Heart right ventricle (tissue), 16 donors: ENCODE measurements at regions not wholly inside any gene's neighbourhood (a gene's known extent, or its start where the extent isn't known, plus 50 kb on each side); places are given as distances from the start of the nearest gene placed in this dataset.
"Not testable (repeated sequence)": the region's sequence is repeated elsewhere in the genome, so short reads cannot be mapped to it uniquely, and the experiment has no call there.

Source experiments
- ATAC-seq, 8 donors: fragments of 200-7000 bp; cut with Tn5 transposase; one replicate each; pipeline ENCODE4 v1.9.1; 2020; ENCODE audit warnings: mild to moderate bottlenecking in 8 of 8, moderate library complexity in 8 of 8, moderate number of reproducible peaks in 1 of 8
- DNase-seq, 2 donors: peaks; one replicate each; pipeline ENCODE4 v3.0.0-alpha.2; 2020
- H3K27ac ChIP-seq, 10 donors: fragments of 200-600 bp; sonication (generic) in 2 of 10; one replicate each; pipeline versions ENCODE4 v1.5.0 to v1.8.0; 2020 to 2022; ENCODE audit warnings: mild to moderate bottlenecking in 3 of 10
- H3K27me3 ChIP-seq, 7 donors: fragments of 200-600 bp; one replicate each; pipeline ENCODE4 v1.8.0; 2021 to 2022; ENCODE audit warnings: mild to moderate bottlenecking in 2 of 7
- H3K36me3 ChIP-seq, 9 donors: fragments of 200-600 bp; sonication (generic) in 1 of 9; one replicate each; pipeline versions ENCODE4 v1.5.0 to v1.8.0; 2020 to 2022; ENCODE audit warnings: mild to moderate bottlenecking in 2 of 9
- H3K4me1 ChIP-seq, 9 donors: fragments of 200-600 bp; sonication (generic) in 1 of 9; one replicate each; pipeline versions ENCODE4 v1.5.0 to v1.8.0; 2020 to 2022; ENCODE audit warnings: mild to moderate bottlenecking in 4 of 9
- H3K4me3 ChIP-seq, 10 donors: fragments of 200-600 bp; sonication (generic) in 2 of 10; one replicate each; pipeline versions ENCODE4 v1.5.0 to v1.8.0; 2020 to 2022; ENCODE audit warnings: mild to moderate bottlenecking in 7 of 10, moderate library complexity in 2 of 10
- H3K9me3 ChIP-seq, 11 donors: fragments of 200-600 bp in 10 of 11; sonication (generic) in 2 of 11; one replicate each; pipeline versions ENCODE4 v1.5.0 to v1.8.0; 2013 to 2022; ENCODE audit warnings: mild to moderate bottlenecking in 2 of 11, control low read depth in 1 of 11, moderate library complexity in 1 of 11
- CTCF ChIP-seq, 9 donors: fragments of 200-600 bp; sonication (generic) in 2 of 9; IDR thresholded peaks; one replicate each; pipeline versions ENCODE4 v1.5.0 to v1.8.0; 2021 to 2022; ENCODE audit warnings: antibody characterized with exemption in 9 of 9, mild to moderate bottlenecking in 5 of 9, moderate library complexity in 1 of 9
- WGBS, 2 donors: extraction: QIAGEN DNeasy Blood & Tissue Kit; methylation state at CpG; one replicate each; pipeline ENCODE4 v1.1.7; 2013; ENCODE audit warnings: inconsistent platforms in 1 of 2; 5-methylcytosine and 5-hydroxymethylcytosine counted together
- intact Hi-C, 10 donors: fragments of 100-400 bp; cut with DNase I; formaldehyde crosslinking; loops; one replicate each; pipeline versions ENCODE4 v1.11.1 to v1.14.2; 2022
- donor health status: Arrhythmogenic right ventricular cardiomyopathy.
- donor health status: ischemic (EF 13 %, LVEDD 7.1; RV severe dilation, severe dysfunction).
- donor health status: healthy with polysubstance abuse.
- donor health status: DM: no; HTN: yes; CAD: no.
- donor health status: DM: no; HTN: no; CAD: no.
- donor health status: ischemic (EF 25% LVEDD 6.9; RV normal size, moderate dysfunction).
- donor health status: ischemic (EF 25% LVEDD 5.7; RV mildly dilated, moderate dysfunction).
- donor health status: healthy.
- donor health status: DM: yes; HTN: yes; CAD: no.
- donor health status: Ischemic cardiomyopathy.
- donor health status: ischemic (EF 35%, LVEDD 5.7; RV mildly dilated, moderate dysfunction).
- donor health status: nonischemic (EF 11% LVEDD 7.7; RV severe dilation, severe dysfunction).
- donor health status: DM: yes; HTN: yes; CAD: no.
- donor health status: PGD.
- donor health status: ischemic (EF 29% LVEDD 5.4; RV normal size, mild dysfunction).
- donor health status: nonischemic (EF 23%, LVEDD 6.1; RV moderate dilation, normal function).

DNA sequence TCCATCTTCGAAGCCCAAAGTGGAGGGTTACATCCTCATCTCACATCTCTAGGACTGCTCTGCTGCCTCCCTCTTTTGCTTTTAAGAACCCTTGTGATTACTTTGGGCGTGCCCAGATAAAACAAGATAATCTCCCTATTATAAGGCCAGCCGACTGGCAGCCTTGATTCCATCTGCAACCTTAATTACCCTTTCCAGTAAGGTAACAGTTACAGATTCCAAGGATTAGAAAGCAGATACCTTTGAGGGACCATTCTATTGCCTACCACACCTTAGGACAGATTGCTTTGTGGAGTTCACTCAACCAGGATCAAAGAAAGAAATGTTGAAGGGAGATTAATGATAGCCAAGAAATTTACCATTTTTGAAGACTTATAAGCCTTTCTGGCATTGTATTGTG is 250.8 kb upstream of the ACVR2A start:
- peaks cover 0 to 13% (median 0%) of the 10 kb centered on the region in 9 donors for H3K4me1 ChIP-seq
- no peak overlapping the region for H3K4me3 ChIP-seq
- H3K27me3 ChIP-seq: no peaks in the 10 kb centered on the region
- WGBS, 2 donors: 68 to 77% methylated on average over 3 of the region's 3 CpGs
- TF ChIP-seq CTCF (IDR thresholded peaks at IDR 0.05): no peak
- DNase-seq (no peak), ATAC-seq (no peak)
- H3K9me3 ChIP-seq: peaks cover 0 to 15% (median 0%) of the 10 kb centered on the region in 11 donors
- intact Hi-C loops: no loop called here
- no peak overlapping the region for H3K27ac ChIP-seq
- no peaks in the 10 kb centered on the region for H3K36me3 ChIP-seq

- H3K27me3 ChIP-seq, H3K27ac ChIP-seq, H3K36me3 ChIP-seq, H3K4me3 ChIP-seq, intact Hi-C loops, ATAC-seq, DNase-seq: not testable (repeated sequence)
- Histone ChIP-seq H3K4me1 (peaks cover 0 to 13% (median 0%) of the 10 kb centered on the region in 9 donors), H3K9me3 (peaks cover 0 to 15% (median 0%) of the 10 kb centered on the region in 11 donors)
- WGBS, 2 donors: 97 to 99% methylated on average over 2 of the region's 2 CpGs
Observed at GRCh38 chr2:147592784-147593183, 252.0 kb upstream of the ACVR2A start.

- WGBS, 2 donors: 74 to 88% methylated on average over 1 of the region's 1 CpG
- no peaks in the 10 kb centered on the region for H3K4me1 ChIP-seq
- H3K9me3 ChIP-seq: peaks cover 0 to 20% (median 0%) of the 10 kb centered on the region in 11 donors
- intact Hi-C loops: no loop called here
- no peak overlapping the region for H3K4me3 ChIP-seq
- no peak for ATAC-seq
- no peak for TF ChIP-seq CTCF (IDR thresholded peaks at IDR 0.05)
- H3K27me3 ChIP-seq: no peaks in the 10 kb centered on the region
- DNase-seq: no peak
- H3K27ac ChIP-seq: no peak overlapping the region
- H3K36me3 ChIP-seq: no peaks in the 10 kb centered on the region
Observed at GRCh38 chr2:147589127-147589526, 255.7 kb upstream of the ACVR2A start.

DNA sequence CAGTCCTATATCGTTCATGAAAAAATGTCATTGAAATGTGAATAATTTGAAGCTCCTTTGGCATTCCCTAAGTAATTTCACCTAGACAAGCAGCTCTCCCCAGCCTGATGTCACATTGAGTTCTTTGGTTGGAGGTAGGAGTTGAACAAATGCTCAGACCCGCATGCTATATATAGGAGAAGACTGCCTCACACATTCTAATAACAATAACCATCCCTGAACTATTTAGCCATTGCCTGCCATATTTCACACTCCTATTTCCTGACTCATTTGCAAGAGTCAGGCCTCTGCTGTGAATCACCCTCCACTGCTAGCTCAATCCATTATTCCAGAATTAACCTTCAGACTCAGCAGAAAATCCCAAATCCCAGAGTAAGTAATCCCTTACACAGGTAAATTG is 256.6 kb upstream of the ACVR2A start:
- ATAC-seq (no peak), DNase-seq (no peak)
- Histone ChIP-seq H3K27me3 (no peaks in the 10 kb centered on the region), H3K36me3 (no peaks in the 10 kb centered on the region), H3K4me1 (no peaks in the 10 kb centered on the region), H3K27ac (no peak overlapping the region), H3K4me3 (no peak overlapping the region), H3K9me3 (peaks cover 0 to 20% (median 0%) of the 10 kb centered on the region in 11 donors)
- no peak for TF ChIP-seq CTCF (IDR thresholded peaks at IDR 0.05)
- WGBS, 2 donors: 61 to 64% methylated on average over 2 of the region's 2 CpGs
- intact Hi-C loops: no loop called here

GRCh38 chr2:147578529-147578928 is 266.3 kb upstream of the ACVR2A start:
- ATAC-seq (no peak), DNase-seq (no peak)
- Histone ChIP-seq H3K27ac (no peak overlapping the region), H3K9me3 (peaks cover 0 to 12% (median 0%) of the 10 kb centered on the region in 11 donors), H3K4me1 (no peaks in the 10 kb centered on the region), H3K36me3 (no peaks in the 10 kb centered on the region), H3K27me3 (no peaks in the 10 kb centered on the region), H3K4me3 (no peak overlapping the region)
- 90 to 94% methylated on average over 3 of the region's 3 CpGs for WGBS, 2 donors
- TF ChIP-seq CTCF (IDR thresholded peaks at IDR 0.05): no peak
- intact Hi-C loops: no loop called here
